ENCODE measurements at regions not wholly inside any gene's neighbourhood (a gene's known extent, or its start where the extent isn't known, plus 50 kb on each side); places are given as distances from the start of the nearest gene placed in this dataset.
A peak's percentile ranks its signal among the peaks of the same experiment; 100 is the strongest.
"Not testable (repeated sequence)": the region's sequence is repeated elsewhere in the genome, so short reads cannot be mapped to it uniquely, and the experiment has no call there.

DNA sequence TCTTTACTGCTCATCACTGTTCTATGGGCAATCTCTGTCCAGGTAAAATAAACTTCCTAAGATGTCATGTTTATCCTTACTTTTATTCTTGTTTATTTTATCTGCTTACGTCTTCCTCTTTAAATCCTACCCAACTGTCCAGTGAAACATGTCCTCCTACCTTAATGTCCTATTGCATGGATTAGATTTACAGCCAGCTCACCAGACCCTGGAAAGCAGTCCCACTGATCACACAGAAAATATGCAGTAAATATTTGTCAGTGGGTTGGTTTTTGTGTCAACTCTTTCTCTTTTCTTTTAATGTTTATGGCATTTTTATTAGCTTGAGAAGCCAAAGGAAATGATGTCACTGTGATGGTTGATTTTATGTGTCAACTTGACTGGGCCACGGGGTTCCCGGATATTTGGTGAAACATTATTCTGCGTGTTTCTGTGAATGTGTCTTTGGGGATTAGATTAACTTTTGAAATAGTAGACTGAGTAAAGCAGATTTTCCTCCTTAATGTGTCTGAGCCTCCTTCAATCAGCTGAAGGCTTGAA, 258.3 kb downstream of the SRGAP2C start:
- DNase-seq (ENCODE audit: low read depth, low spot score) = no peak

GRCh38 chr1:121444096-121444495, 259.3 kb downstream of the SRGAP2C start:
- in situ Hi-C loops (cut with HindIII; ENCODE audit: low pct_unique_long_range_greater_than_20kb, low sequenced_read_pairs) = no loop called here
- DNase-seq (ENCODE audit: low read depth, low spot score) = no peak

More for the DNA sequence above, 258.3 kb downstream of the SRGAP2C start:
- in situ Hi-C loops (cut with HindIII; ENCODE audit: low pct_unique_long_range_greater_than_20kb, low sequenced_read_pairs) = no loop called here

DNA sequence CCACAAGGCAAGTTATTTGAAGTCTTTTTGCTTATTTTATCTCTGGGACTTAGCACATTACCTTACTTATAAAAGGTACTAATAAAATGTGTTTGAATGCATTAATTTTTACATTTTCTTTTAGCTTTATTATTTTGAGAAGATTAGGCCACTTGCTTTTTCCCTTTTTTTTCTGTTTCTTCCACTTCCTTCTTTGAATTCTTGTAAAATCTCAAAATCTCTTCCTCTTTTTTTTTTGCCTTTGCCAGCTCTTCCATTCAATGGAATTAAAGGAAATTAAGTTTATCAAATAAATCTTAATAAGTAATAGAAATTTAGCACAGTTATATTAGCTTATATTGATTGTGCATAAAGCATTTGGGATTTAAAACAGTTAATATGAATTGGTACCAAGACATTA, 260.9 kb downstream of the SRGAP2C start:
- in situ Hi-C loops (cut with HindIII; ENCODE audit: low pct_unique_long_range_greater_than_20kb, low sequenced_read_pairs) = no loop called here
- no peak for DNase-seq (ENCODE audit: low read depth, low spot score)

DNA sequence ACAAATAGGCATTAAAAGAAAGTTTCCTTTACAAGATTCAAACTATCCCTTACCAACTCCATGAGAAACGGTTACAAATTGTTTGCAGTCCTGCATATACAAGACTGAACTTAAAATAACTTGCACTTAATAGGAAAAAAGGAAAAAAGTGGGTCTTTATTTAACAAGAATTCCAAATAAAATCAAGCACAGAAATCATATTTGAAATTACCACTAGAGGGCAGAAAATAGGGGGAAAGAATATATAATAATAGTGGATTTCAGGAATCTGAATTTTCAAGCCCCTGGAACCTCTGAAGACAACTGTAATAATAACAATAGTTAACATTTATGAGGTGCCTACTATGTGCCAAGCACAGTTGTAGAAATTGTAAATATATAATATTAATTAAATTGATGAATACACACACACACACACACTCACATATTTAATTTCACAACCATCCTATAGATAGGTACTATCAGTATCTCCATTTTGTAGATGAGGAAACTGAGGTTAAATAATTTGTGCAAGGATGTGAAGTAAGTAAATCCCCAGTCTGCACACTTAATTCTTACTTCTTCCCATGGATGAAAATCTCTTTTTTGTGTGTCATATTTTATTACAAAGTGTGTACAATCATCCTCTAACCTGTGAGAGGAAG, 262.6 kb downstream of the SRGAP2C start:
- in situ Hi-C loops (cut with HindIII; ENCODE audit: low pct_unique_long_range_greater_than_20kb, low sequenced_read_pairs); DNase-seq (ENCODE audit: low read depth, low spot score): not testable (repeated sequence)

DNA sequence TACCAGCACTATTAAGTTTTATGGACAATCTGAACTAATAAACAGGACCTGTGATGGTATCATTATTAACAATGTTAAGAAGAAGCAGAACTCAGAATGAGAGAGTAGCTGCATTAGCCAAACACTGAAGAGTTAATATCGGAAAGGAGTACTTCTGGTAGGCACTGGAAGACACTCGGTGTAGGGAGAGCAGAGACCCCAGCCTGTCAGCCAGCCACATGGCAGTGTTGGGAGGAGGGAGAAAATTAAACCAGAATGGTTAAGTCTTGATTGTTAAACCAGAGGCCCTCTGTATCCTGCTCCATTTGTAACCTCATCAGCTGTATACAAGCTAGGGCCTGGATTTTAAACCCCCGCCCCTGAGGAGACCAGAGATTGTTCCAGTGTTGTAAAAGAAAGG, 263.3 kb downstream of the SRGAP2C start:
- DNase-seq (ENCODE audit: low read depth, low spot score); in situ Hi-C loops (cut with HindIII; ENCODE audit: low pct_unique_long_range_greater_than_20kb, low sequenced_read_pairs): not testable (repeated sequence)

DNA sequence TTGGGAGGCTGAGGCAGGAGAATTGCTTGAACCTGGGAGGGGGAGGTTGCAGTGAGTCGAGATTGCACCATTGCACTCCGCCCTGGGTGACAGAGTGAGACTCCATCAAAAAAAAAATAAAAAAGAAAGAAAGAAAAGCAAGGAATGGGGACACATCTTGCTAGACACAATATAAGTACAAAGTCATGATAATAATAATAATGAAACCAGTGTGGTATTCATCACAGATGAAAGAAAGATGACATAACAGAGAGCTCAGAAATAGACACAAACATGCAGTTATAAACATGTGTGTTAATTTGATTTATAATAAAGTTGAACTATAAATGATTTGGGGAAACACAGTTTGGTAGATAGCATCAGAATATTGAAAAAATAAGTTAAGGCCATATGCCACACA, 264.1 kb downstream of the SRGAP2C start:
- in situ Hi-C loops (cut with HindIII; ENCODE audit: low pct_unique_long_range_greater_than_20kb, low sequenced_read_pairs) = no loop called here
- no peak for DNase-seq (ENCODE audit: low read depth, low spot score)

DNA sequence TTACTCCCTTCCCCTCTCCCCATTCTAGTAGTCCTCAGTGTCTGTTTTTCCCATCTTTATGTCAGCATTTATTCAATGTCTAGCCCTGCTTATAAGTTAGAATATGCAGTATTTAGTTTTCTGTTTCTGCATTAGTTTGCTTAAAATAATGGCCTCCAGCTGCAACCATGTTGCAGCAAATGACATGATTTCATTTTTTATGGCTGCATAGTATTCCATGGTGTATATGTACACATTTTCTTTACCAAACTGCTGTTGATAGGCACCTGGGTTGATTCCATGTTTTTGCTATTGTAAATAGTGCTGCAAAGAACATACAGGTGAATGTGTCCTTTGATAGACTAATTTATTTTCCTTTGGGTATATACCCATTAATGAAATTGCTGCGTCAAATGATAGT, 267.7 kb downstream of the SRGAP2C start:
- in situ Hi-C loops (cut with HindIII; ENCODE audit: low pct_unique_long_range_greater_than_20kb, low sequenced_read_pairs) = no loop called here
- DNase-seq (ENCODE audit: low read depth, low spot score) = no peak

DNA sequence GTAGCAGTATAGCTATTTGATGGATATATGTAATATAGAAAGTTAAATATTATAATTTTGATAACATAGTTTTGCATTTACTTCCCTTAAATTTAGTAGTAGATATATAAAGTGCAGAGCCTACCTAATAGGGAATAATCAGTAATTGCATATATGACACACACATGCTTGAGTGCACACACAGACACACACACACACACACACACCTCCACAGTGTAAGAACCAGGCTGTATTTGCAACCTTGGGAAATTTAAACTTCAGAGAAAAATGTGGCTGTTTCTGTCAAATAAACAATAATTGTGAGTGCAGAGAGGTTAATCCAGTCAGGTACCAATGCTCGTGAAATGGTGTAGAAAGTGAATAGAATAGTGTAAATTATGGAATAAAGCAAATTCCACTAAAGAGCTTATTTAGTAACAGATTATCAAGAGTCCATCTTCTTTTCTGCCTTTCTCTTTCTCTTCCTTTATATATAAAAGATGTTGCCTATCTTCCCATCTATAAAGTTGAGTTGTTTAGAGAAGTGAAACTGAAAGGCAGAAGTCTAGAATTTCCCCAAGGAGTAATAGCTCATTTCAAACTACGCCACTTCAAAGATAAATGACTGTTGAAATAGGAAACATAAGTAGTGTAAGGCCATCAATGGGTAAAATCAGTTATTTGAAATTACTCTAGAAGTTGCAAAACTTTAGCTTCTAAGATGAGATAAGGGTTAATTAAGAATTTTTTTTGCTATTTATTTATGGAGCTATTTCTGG, 273.7 kb downstream of the SRGAP2C start:
- peak; percentile 19 for DNase-seq (ENCODE audit: low read depth, low spot score)
- in situ Hi-C loops (cut with HindIII; ENCODE audit: low pct_unique_long_range_greater_than_20kb, low sequenced_read_pairs) = no loop called here

DNA sequence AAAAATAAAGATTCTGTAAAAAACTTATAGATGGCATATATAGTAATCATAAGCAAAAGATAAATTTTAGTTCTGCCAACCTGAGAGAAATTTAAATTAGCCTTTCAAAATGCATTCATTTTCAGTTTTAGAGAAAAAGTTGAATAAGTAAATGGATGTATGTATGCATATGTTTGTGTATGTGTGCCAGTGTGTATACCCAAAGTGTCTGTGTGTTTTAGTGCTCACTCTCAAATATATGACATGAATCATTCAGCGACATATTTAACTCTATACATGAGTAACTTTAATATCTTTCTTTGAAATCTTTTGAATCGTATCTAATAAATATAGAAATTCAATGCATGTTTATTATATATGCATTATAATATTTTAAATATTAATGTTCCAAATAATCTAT, 274.5 kb downstream of the SRGAP2C start:
- DNase-seq (ENCODE audit: low read depth, low spot score) = no peak
- in situ Hi-C loops (cut with HindIII; ENCODE audit: low pct_unique_long_range_greater_than_20kb, low sequenced_read_pairs) = no loop called here

GRCh38 chr1:121469395-121469794, 284.6 kb downstream of the SRGAP2C start:
- DNase-seq (ENCODE audit: low read depth, low spot score); in situ Hi-C loops (cut with HindIII; ENCODE audit: low pct_unique_long_range_greater_than_20kb, low sequenced_read_pairs): not testable (repeated sequence)

DNA sequence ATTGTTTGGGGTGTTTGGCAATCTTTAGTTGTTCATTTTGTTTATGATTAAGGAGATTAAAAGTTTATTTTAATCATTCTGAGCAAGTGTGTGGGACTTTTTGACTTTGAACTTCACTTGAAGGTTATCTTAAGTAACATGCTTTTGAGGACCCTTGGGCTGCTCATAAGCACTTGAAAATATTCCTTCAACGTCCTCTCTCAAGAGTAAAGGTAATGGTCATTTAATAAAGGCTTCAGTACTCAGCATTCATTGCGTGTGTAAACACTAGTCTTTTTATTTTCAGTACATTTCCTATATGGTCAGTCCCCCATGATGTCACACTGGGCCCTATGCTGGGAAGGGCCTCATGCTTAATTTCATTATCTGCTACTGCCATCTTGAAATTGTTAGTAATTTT, 285.6 kb downstream of the SRGAP2C start:
- in situ Hi-C loops (cut with HindIII; ENCODE audit: low pct_unique_long_range_greater_than_20kb, low sequenced_read_pairs) = not testable (repeated sequence)

GRCh38 chr1:121471523-121471922, 286.7 kb downstream of the SRGAP2C start:
- in situ Hi-C loops (cut with HindIII; ENCODE audit: low pct_unique_long_range_greater_than_20kb, low sequenced_read_pairs) = no loop called here

More for the DNA sequence above, 285.6 kb downstream of the SRGAP2C start:
- not testable (repeated sequence) for DNase-seq (ENCODE audit: low read depth, low spot score)

GRCh38 chr1:121472017-121472416, 287.2 kb downstream of the SRGAP2C start:
- no peak for DNase-seq (ENCODE audit: low read depth, low spot score)
- in situ Hi-C loops (cut with HindIII; ENCODE audit: low pct_unique_long_range_greater_than_20kb, low sequenced_read_pairs) = no loop called here

More at GRCh38 chr1:121471523-121471922, 286.7 kb downstream of the SRGAP2C start:
- DNase-seq (ENCODE audit: low read depth, low spot score) = no peak

DNA sequence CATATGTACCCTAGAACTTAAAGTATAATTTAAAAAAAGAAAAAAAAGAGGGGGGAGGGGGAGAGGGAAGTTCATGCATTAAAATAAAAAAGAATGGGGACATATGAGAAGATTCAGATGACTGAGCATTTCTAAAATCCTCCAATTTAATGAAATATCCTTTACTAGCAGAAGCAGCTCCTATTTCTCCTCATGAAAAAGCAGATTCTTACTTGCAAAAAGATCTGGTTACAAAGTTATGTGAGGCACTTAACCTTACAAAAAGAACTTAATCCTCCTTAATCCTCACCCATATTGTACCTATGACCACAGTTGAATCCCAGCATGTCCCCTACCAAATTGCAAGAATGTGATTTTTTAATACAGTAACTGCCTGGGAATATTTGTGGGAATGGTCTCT, 298.5 kb downstream of the SRGAP2C start:
- no peak for DNase-seq (ENCODE audit: low read depth, low spot score)
- in situ Hi-C loops (cut with HindIII; ENCODE audit: low pct_unique_long_range_greater_than_20kb, low sequenced_read_pairs) = no loop called here

DNA sequence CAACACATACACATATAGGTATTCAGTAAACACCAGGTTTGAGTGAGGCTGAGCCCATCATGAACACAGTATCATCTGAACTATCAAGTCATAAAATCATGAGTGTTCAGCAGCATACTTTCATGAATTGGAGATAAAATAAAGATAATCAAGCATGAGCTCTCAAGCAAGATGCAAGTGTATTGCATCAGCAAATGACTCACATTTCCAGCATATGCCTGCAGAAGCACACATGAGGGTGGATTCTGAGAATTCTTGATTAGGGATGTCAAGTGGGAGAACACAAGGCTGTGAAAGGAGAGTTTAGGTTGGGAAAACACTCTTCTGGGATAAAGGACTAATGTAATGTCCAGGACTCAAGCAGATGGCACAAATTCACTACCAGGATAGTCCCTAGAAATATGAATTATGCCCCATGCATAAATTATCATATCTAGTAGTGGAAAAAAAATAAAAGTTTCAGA, 299.2 kb downstream of the SRGAP2C start:
- in situ Hi-C loops (cut with HindIII; ENCODE audit: low pct_unique_long_range_greater_than_20kb, low sequenced_read_pairs) = no loop called here

DNA sequence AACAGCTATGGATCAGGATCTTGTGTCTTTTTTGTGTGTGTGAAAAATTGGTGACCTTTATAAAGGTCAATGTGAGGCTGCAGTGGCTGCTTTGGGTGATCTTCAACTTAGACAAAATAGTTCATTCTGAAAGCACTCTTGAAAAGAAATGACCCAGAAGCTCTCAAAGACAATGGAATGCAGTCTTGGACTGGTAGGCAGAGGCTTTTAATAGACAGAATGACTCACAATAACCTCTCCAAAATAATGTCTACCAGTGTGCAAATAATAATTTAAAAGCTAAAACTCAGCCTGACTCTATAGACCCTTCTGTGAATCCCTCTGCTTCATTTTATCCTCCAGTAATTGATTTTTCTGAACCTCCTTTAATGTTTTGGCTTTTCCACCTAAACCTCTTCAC, 310.0 kb downstream of the SRGAP2C start:
- DNase-seq (ENCODE audit: low read depth, low spot score) = peak; percentile 3
- in situ Hi-C loops (cut with HindIII; ENCODE audit: low pct_unique_long_range_greater_than_20kb, low sequenced_read_pairs) = not testable (repeated sequence)

More for the DNA sequence above, 299.2 kb downstream of the SRGAP2C start:
- peak; percentile 11 for DNase-seq (ENCODE audit: low read depth, low spot score)

DNA sequence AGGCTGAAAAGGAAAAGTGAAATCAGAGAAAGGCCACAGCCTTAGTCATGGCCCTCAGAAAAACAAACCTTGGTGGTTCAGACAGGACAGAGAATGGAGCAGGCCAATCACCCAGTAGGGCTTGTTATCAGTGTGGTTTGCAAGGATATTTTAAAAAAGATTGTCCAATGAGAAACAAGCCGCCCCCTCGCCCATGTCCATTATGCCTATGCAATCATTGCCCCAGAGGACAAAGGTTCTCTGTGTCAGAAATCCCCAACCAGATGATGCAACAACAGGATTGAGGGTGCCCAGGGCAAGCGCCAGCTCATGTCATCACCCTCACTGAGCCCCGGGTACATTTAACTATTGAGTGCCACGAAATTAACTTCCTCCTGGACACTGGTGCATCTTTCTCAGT, 326.7 kb downstream of the SRGAP2C start:
- in situ Hi-C loops (cut with HindIII; ENCODE audit: low pct_unique_long_range_greater_than_20kb, low sequenced_read_pairs) = not testable (repeated sequence)
- peak; percentile 74 for DNase-seq (ENCODE audit: low read depth, low spot score)

GRCh38 chr1:121511876-121512275, 327.1 kb downstream of the SRGAP2C start:
- in situ Hi-C loops (cut with HindIII; ENCODE audit: low pct_unique_long_range_greater_than_20kb, low sequenced_read_pairs) = not testable (repeated sequence)
- DNase-seq (ENCODE audit: low read depth, low spot score) = peak; percentile 5

DNA sequence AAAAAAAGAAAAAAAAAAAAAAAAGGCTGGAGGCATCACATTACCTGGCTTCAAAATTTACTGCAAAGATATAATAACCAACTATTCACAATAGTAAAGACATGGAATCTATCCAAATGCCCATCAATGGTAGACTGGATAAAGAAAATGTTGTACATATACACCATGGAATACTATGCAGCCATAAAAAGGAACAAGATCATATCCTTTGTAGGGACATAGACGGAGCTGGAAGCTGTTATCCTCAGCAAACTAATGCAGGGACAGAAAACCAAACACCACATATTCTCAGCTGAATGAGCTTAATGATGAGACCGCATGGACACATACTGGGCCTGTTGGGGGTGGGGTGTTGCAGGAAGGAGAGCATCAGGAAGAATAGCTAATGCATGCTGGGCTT, 330.5 kb downstream of the SRGAP2C start:
- in situ Hi-C loops (cut with HindIII; ENCODE audit: low pct_unique_long_range_greater_than_20kb, low sequenced_read_pairs) = no loop called here
- no peak for DNase-seq (ENCODE audit: low read depth, low spot score)
